Endothelial cell (in vitro differentiated cells): ENCODE measurements at regions not wholly inside any gene's neighbourhood (a gene's known extent, or its start where the extent isn't known, plus 50 kb on each side); places are given as distances from the start of the nearest gene placed in this dataset.

Experiments used
- DNase-seq: peaks from one replicate; pipeline ENCODE4 v3.0.0; 2021; ENCODE audit warnings: low spot score
- H3K27ac Mint-ChIP-seq: one replicate; pipeline ENCODE4 v1.8.0; 2021; ENCODE audit warnings: mixed read lengths, inconsistent platforms; ENCODE audit not compliant: unreplicated experiment
- H3K27me3 Mint-ChIP-seq: one replicate; pipeline ENCODE4 v1.8.0; 2021; ENCODE audit warnings: mild to moderate bottlenecking, moderate library complexity, mixed read lengths, inconsistent platforms; ENCODE audit not compliant: unreplicated experiment
- H3K36me3 Mint-ChIP-seq: one replicate; pipeline ENCODE4 v1.8.0; 2021; ENCODE audit warnings: mild to moderate bottlenecking, low read depth, mixed read lengths, inconsistent platforms; ENCODE audit not compliant: unreplicated experiment
- H3K4me1 Mint-ChIP-seq: one replicate; pipeline ENCODE4 v1.8.0; 2021; ENCODE audit warnings: mild to moderate bottlenecking, mixed read lengths, inconsistent platforms; ENCODE audit not compliant: unreplicated experiment
- H3K4me3 Mint-ChIP-seq: one replicate; pipeline ENCODE4 v1.8.0; 2021; ENCODE audit warnings: mild to moderate bottlenecking, mixed read lengths, inconsistent platforms; ENCODE audit not compliant: unreplicated experiment
- H3K9me3 Mint-ChIP-seq: one replicate; pipeline ENCODE4 v1.8.0; 2021; ENCODE audit warnings: mixed read lengths, inconsistent platforms; ENCODE audit not compliant: unreplicated experiment
- TF ChIP-seq, protein P1 (sequence below): fragments of 200-600 bp; sonication (generic); IDR thresholded peaks from one replicate; pipeline ENCODE4 v1.5.0; 2021; ENCODE audit warnings: antibody characterized with exemption; ENCODE audit not compliant: unreplicated experiment

DNA sequence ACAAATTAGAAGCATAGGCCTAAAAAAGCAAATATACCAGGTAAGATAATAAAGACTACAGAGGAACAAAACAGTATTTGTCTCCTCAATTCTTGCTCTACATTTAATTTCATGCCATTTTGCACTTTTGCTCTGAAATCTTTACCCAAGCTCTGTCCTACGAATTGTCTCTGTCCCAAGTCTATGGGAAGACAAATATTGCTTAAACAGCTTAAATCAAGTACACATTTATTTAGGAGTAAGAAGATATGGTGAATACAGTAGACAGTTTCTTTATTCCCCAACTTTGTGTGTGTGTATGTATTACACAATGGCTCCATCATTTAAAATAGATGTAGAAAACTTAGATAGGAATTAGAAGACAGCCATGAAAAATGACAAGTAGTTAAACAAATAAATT lies 163.5 kb upstream of the POU5F2 start:
- Mint-ChIP-seq H3K4me1 (no peaks in the 10 kb centered on the region), H3K27me3 (no peaks in the 10 kb centered on the region), H3K4me3 (no peak overlapping the region), H3K9me3 (no peaks in the 10 kb centered on the region), H3K27ac (no peak overlapping the region), H3K36me3 (no peaks in the 10 kb centered on the region)
- no peak for DNase-seq
- TF ChIP-seq, protein P1, sequence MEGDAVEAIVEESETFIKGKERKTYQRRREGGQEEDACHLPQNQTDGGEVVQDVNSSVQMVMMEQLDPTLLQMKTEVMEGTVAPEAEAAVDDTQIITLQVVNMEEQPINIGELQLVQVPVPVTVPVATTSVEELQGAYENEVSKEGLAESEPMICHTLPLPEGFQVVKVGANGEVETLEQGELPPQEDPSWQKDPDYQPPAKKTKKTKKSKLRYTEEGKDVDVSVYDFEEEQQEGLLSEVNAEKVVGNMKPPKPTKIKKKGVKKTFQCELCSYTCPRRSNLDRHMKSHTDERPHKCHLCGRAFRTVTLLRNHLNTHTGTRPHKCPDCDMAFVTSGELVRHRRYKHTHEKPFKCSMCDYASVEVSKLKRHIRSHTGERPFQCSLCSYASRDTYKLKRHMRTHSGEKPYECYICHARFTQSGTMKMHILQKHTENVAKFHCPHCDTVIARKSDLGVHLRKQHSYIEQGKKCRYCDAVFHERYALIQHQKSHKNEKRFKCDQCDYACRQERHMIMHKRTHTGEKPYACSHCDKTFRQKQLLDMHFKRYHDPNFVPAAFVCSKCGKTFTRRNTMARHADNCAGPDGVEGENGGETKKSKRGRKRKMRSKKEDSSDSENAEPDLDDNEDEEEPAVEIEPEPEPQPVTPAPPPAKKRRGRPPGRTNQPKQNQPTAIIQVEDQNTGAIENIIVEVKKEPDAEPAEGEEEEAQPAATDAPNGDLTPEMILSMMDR, result no peak

DNA sequence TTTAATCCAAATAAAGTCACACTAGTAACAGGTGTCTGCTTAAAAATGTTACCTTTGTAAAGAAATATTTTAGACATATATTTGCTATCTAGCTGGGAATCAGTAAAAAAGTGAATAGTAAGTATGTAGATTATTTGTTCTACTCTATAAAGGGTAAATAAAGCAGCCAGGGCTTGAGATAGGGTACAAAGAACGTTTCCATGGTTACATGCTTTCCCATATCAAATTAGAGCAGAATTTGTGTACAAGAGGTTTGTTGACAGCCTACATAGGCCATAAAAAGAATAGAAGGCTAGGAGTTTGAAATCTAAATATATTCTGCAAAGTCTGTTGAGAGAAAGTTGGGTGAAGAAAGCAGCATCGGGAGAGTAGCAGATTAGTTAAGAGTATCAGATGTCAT lies 160.9 kb upstream of the POU5F2 start:
- H3K4me1 Mint-ChIP-seq, result no peaks in the 10 kb centered on the region
- TF ChIP-seq, protein P1, result no peak
- no peak overlapping the region for H3K4me3 Mint-ChIP-seq
- no peaks in the 10 kb centered on the region for H3K27me3 Mint-ChIP-seq
- no peaks in the 10 kb centered on the region for H3K36me3 Mint-ChIP-seq
- no peaks in the 10 kb centered on the region for H3K9me3 Mint-ChIP-seq
- no peak overlapping the region for H3K27ac Mint-ChIP-seq
- no peak for DNase-seq

DNA sequence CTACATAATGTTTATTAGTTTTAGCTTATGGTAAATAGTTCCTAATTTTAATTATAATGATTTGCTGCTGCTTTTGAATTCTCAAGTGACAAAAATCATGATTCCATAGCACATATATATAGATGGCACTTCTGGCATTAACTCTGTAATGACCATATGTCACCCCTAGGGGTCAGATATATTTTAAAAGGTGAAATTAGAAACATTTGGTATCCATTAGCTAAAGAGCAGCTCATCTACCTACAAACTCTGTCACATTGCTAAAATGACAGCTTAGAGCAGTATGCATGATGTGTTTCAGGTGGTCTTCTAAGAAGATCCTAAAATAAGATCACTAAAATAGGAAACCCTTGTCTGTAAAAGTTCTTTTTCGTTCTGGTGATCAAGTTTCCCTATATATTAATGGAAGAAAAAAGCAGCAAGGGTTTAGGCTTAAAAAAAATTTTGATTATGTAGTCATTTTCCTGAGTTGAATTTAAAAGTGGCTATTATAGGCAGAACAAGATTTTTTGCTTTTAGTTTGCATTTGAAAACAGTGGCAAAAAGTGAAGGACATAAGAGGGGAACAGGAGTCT lies 157.7 kb upstream of the POU5F2 start:
- TF ChIP-seq, protein P1, result peak; percentile 87
- Mint-ChIP-seq H3K27ac (no peak overlapping the region), H3K4me1 (no peaks in the 10 kb centered on the region), H3K36me3 (no peaks in the 10 kb centered on the region), H3K27me3 (no peaks in the 10 kb centered on the region), H3K4me3 (no peak overlapping the region), H3K9me3 (no peaks in the 10 kb centered on the region)
- DNase-seq, result no peak

DNA sequence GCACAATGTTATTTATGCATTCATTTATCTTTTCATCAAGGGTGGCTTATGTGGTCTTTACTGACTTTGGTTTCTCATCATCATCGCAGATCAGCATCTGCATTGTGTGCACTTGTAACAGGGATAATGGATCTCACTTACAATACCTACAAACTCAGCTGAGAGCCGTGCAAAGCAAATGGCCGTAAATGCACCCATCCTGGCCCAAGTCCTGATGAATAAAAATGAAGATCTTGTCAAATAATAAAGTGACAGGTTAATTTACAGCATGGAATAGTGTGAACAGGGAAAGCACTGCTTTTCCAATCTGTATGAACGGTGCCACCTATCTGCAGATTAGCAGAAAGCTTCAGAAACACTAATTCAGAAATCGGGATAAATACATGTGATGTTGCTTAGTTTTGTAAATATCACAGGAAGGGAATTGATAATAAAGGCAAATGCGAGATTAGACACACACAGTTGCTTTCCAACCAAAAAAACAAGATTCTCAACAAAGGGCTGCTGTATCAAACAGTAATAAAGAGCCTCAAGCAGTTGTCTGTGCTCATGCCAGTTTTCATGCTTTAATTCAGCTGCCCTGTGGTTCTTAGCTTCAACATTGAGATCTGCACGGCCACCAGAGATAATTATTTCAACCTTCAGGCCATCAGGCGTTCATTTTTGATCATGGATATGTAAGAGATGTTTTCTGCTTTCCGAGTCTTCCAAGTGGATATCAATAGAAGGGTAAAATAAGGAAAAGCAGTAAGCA lies 153.4 kb upstream of the POU5F2 start:
- no peak for DNase-seq
- Mint-ChIP-seq H3K4me3 (no peak overlapping the region), H3K27me3 (no peaks in the 10 kb centered on the region), H3K4me1 (no peaks in the 10 kb centered on the region), H3K27ac (no peak overlapping the region), H3K36me3 (no peaks in the 10 kb centered on the region), H3K9me3 (no peaks in the 10 kb centered on the region)
- TF ChIP-seq, protein P1, result no peak

DNA sequence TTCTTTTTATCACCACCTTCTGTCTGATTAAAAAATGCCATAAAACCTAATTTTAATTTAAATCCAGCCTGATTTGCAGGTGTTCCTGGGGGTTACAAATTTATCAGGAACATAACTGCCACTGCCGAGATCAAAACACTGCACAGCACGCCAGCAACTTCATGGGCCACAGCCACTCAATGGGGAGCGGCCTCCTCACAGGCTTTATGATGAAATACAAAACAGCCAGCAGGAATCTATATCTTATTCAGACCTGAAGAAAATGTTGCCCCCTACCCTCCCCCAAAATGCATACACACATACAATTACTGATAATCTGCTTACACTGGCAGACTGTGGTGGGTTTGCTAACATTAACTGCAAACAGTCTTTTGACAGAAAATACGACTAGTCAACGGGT lies 151.7 kb upstream of the POU5F2 start:
- H3K27ac Mint-ChIP-seq, result no peak overlapping the region
- no peaks in the 10 kb centered on the region for H3K27me3 Mint-ChIP-seq
- H3K9me3 Mint-ChIP-seq, result no peaks in the 10 kb centered on the region
- TF ChIP-seq, protein P1, result no peak
- H3K36me3 Mint-ChIP-seq, result no peaks in the 10 kb centered on the region
- H3K4me3 Mint-ChIP-seq, result no peak overlapping the region
- no peak for DNase-seq
- H3K4me1 Mint-ChIP-seq, result no peaks in the 10 kb centered on the region
